ENCODE measurements at regions not wholly inside any gene's neighbourhood (a gene's known extent, or its start where the extent isn't known, plus 50 kb on each side); places are given as distances from the start of the nearest gene placed in this dataset.

- TF ChIP-seq ZNF274 (IDR thresholded peaks at IDR 0.05; ENCODE audit: low read depth, low read length) (no peak), SUZ12 (IDR thresholded peaks at IDR 0.05; ENCODE audit: extremely low read depth, insufficient read depth, insufficient read length) (no peak), YY1 (IDR thresholded peaks at IDR 0.05; ENCODE audit: insufficient read depth, insufficient read length) (no peak)
- Histone ChIP-seq H3K9me3 (ENCODE audit: insufficient read depth, low read length) (no peaks in the 10 kb centered on the region), H3K4me1 (ENCODE audit: insufficient read depth, insufficient read length) (no peaks in the 10 kb centered on the region), H3K27me3 (ENCODE audit: insufficient read depth, insufficient read length) (no peaks in the 10 kb centered on the region), H3K4me3 (ENCODE audit: insufficient read length, low read depth) (no peak overlapping the region), H3K9ac (ENCODE audit: insufficient read length, low read depth) (no peak overlapping the region), H3K36me3 (ENCODE audit: insufficient read depth, insufficient read length, low read length) (no peaks in the 10 kb centered on the region)
- DNase-seq (ENCODE audit: low read depth, low spot score) = no peak
Measured at GRCh38 chr17:36720131-36720530, 118.7 kb downstream of the MRM1 start.

GRCh38 chr17:36721560-36722120, 120.3 kb downstream of the MRM1 start:
- no peaks in the 10 kb centered on the region for H3K27me3 ChIP-seq (ENCODE audit: insufficient read depth, insufficient read length)

GRCh38 chr17:36722121-36722902, 120.9 kb downstream of the MRM1 start:
- Histone ChIP-seq H3K4me1 (ENCODE audit: insufficient read depth, insufficient read length) (no peaks in the 10 kb centered on the region), H3K9me3 (ENCODE audit: insufficient read depth, low read length) (no peaks in the 10 kb centered on the region), H3K36me3 (ENCODE audit: insufficient read depth, insufficient read length, low read length) (no peaks in the 10 kb centered on the region), H3K4me3 (ENCODE audit: insufficient read length, low read depth) (peak overlapping the region; percentile 49), H3K27me3 (ENCODE audit: insufficient read depth, insufficient read length) (no peaks in the 10 kb centered on the region), H3K9ac (ENCODE audit: insufficient read length, low read depth) (peak overlapping the region; percentile 73)
- no peak for DNase-seq (ENCODE audit: low read depth, low spot score)
- no peak for TF ChIP-seq SUZ12 (IDR thresholded peaks at IDR 0.05; ENCODE audit: extremely low read depth, insufficient read depth, insufficient read length)
- no peak for TF ChIP-seq ZNF274 (IDR thresholded peaks at IDR 0.05; ENCODE audit: low read depth, low read length)
- no peak for TF ChIP-seq YY1 (IDR thresholded peaks at IDR 0.05; ENCODE audit: insufficient read depth, insufficient read length)

More at GRCh38 chr17:36721560-36722120, 120.3 kb downstream of the MRM1 start:
- DNase-seq (ENCODE audit: low read depth, low spot score) = no peak
- no peaks in the 10 kb centered on the region for H3K4me1 ChIP-seq (ENCODE audit: insufficient read depth, insufficient read length)
- no peaks in the 10 kb centered on the region for H3K9me3 ChIP-seq (ENCODE audit: insufficient read depth, low read length)
- peak overlapping the region; percentile 72 for H3K9ac ChIP-seq (ENCODE audit: insufficient read length, low read depth)
- H3K36me3 ChIP-seq (ENCODE audit: insufficient read depth, insufficient read length, low read length) = no peaks in the 10 kb centered on the region
- peak overlapping the region; percentile 49 for H3K4me3 ChIP-seq (ENCODE audit: insufficient read length, low read depth)
- TF ChIP-seq YY1 (IDR thresholded peaks at IDR 0.05; ENCODE audit: insufficient read depth, insufficient read length) (no peak), SUZ12 (IDR thresholded peaks at IDR 0.05; ENCODE audit: extremely low read depth, insufficient read depth, insufficient read length) (no peak), ZNF274 (IDR thresholded peaks at IDR 0.05; ENCODE audit: low read depth, low read length) (no peak)

- no peak for DNase-seq (ENCODE audit: low read depth, low spot score)
- Histone ChIP-seq H3K9ac (ENCODE audit: insufficient read length, low read depth) (peak overlapping the region; percentile 23), H3K27me3 (ENCODE audit: insufficient read depth, insufficient read length) (no peaks in the 10 kb centered on the region), H3K9me3 (ENCODE audit: insufficient read depth, low read length) (no peaks in the 10 kb centered on the region), H3K4me3 (ENCODE audit: insufficient read length, low read depth) (no peak overlapping the region), H3K36me3 (ENCODE audit: insufficient read depth, insufficient read length, low read length) (no peaks in the 10 kb centered on the region), H3K4me1 (ENCODE audit: insufficient read depth, insufficient read length) (peaks cover 2% of the 10 kb centered on the region)
- no peak for TF ChIP-seq ZNF274 (IDR thresholded peaks at IDR 0.05; ENCODE audit: low read depth, low read length)
Measured at GRCh38 chr17:36722903-36723263, 121.5 kb downstream of the MRM1 start.

DNA sequence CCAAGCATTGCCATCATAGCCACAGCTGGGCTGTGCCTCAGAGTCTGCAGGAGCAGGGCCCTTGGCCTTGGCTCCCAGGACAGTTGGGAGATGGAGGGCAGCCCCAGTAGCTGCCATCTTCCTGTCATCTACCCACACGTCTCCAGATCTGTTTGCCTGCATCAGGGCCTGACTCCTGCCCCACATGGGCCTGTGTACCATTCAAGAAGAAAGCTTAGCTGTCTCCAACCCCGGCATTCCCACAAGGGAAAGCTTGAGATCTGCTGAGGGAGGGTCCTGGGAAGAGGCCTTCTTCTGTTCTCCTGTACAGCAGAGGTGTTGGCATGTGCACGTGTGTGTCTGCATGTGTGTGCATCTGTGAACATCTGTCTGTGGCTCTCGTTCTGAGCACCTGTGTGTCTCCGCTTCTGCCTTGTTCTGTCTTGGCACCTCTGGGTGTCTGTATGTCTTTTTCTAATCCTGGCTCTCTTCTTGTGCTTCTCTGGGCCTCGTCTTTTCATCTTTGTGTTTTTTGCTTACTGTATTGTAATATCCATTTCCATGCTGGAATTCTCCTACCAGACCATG, 122.2 kb downstream of the MRM1 start:
- DNase-seq (ENCODE audit: low read depth, low spot score) = no peak
- TF ChIP-seq SUZ12 (IDR thresholded peaks at IDR 0.05; ENCODE audit: extremely low read depth, insufficient read depth, insufficient read length) (no peak), ZNF274 (IDR thresholded peaks at IDR 0.05; ENCODE audit: low read depth, low read length) (no peak)
- Histone ChIP-seq H3K36me3 (ENCODE audit: insufficient read depth, insufficient read length, low read length) (no peaks in the 10 kb centered on the region), H3K27me3 (ENCODE audit: insufficient read depth, insufficient read length) (no peaks in the 10 kb centered on the region), H3K4me1 (ENCODE audit: insufficient read depth, insufficient read length) (peaks cover 2% of the 10 kb centered on the region), H3K4me3 (ENCODE audit: insufficient read length, low read depth) (no peak overlapping the region), H3K9ac (ENCODE audit: insufficient read length, low read depth) (no peak overlapping the region), H3K9me3 (ENCODE audit: insufficient read depth, low read length) (no peaks in the 10 kb centered on the region)

DNA sequence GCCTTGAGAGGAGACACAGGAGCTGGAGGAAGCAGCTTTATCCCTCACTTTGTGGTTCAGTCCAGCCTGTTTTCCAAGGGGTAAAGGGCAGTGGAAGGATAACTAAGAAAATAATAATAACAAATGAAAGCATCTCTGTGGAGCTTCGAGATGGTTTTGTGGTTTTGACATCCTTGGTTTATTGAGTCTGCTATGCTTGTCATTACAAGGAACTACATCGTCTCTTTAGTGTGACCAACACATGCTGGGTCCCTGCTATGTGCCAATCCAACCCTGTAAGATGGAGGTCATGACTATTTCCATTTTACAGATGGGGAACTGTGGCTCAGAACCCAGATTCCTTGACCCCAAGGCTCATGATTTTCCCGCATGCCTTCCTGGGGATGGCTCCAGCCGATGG, 124.8 kb downstream of the MRM1 start:
- no peaks in the 10 kb centered on the region for H3K36me3 ChIP-seq (ENCODE audit: insufficient read depth, insufficient read length, low read length)
- TF ChIP-seq ZNF274 (IDR thresholded peaks at IDR 0.05; ENCODE audit: low read depth, low read length) = no peak
- TF ChIP-seq SUZ12 (IDR thresholded peaks at IDR 0.05; ENCODE audit: extremely low read depth, insufficient read depth, insufficient read length) = no peak
- no peak overlapping the region for H3K4me3 ChIP-seq (ENCODE audit: insufficient read length, low read depth)
- peaks cover 12% of the 10 kb centered on the region for H3K4me1 ChIP-seq (ENCODE audit: insufficient read depth, insufficient read length)
- H3K9me3 ChIP-seq (ENCODE audit: insufficient read depth, low read length) = no peaks in the 10 kb centered on the region
- H3K9ac ChIP-seq (ENCODE audit: insufficient read length, low read depth) = no peak overlapping the region
- peaks cover 5% of the 10 kb centered on the region for H3K27me3 ChIP-seq (ENCODE audit: insufficient read depth, insufficient read length)
- no peak for DNase-seq (ENCODE audit: low read depth, low spot score)

GRCh38 chr17:36727052-36727451, 125.7 kb downstream of the MRM1 start:
- H3K4me1 ChIP-seq (ENCODE audit: insufficient read depth, insufficient read length) = peaks cover 15% of the 10 kb centered on the region

More at GRCh38 chr17:36727052-36727451, 125.7 kb downstream of the MRM1 start:
- H3K9me3 ChIP-seq (ENCODE audit: insufficient read depth, low read length) = no peaks in the 10 kb centered on the region
- TF ChIP-seq ZNF274 (IDR thresholded peaks at IDR 0.05; ENCODE audit: low read depth, low read length) (no peak), YY1 (IDR thresholded peaks at IDR 0.05; ENCODE audit: insufficient read depth, insufficient read length) (no peak), SUZ12 (IDR thresholded peaks at IDR 0.05; ENCODE audit: extremely low read depth, insufficient read depth, insufficient read length) (no peak)
- no peak overlapping the region for H3K9ac ChIP-seq (ENCODE audit: insufficient read length, low read depth)
- no peaks in the 10 kb centered on the region for H3K36me3 ChIP-seq (ENCODE audit: insufficient read depth, insufficient read length, low read length)
- H3K27me3 ChIP-seq (ENCODE audit: insufficient read depth, insufficient read length) = peaks cover 9% of the 10 kb centered on the region
- DNase-seq (ENCODE audit: low read depth, low spot score) = no peak
- no peak overlapping the region for H3K4me3 ChIP-seq (ENCODE audit: insufficient read length, low read depth)

All from NT2/D1 (cell line).